Endothelial cell of umbilical vein (primary cell): ENCODE measurements at regions not wholly inside any gene's neighbourhood (a gene's known extent, or its start where the extent isn't known, plus 50 kb on each side); places are given as distances from the start of the nearest gene placed in this dataset.

Experiments used
- BruUV-seq: library from RNA; stranded (reverse); fragments of 400-500 nt; replicated peaks from 2 replicates; lab custom pipeline; 2021; lab: Mats Ljungman, UMichigan
- CTCF ChIA-PET: fragments of 300-600, 350-600 bp; sonication (Branson Sonifier 250); formaldehyde crosslinking; loops from one replicate; lab custom pipeline; 2021; ENCODE audit warnings: antibody characterized with exemption, inconsistent platforms; lab: Charles Lee
- POLR2A ChIA-PET: fragments of 300-600, 350-600 bp; sonication (Branson Sonifier 250); formaldehyde crosslinking; loops from one replicate; lab custom pipeline; 2021; ENCODE audit warnings: antibody characterized with exemption, inconsistent platforms; lab: Charles Lee
- DNase-seq: peaks from one replicate; pipeline ENCODE4 v3.0.0-alpha.2; 2011; ENCODE audit warnings: low read depth, low spot score
- FAIRE-seq: peaks from 2 replicates; lab custom pipeline; 2011; peaks lifted over from hg19 to GRCh38; lab: Jason Lieb, UNC
- H2AFZ ChIP-seq: 2 replicates; pipeline ENCODE4 v1.6.0; 2012; ENCODE audit warnings: low read depth, low read length, control low read depth, inconsistent platforms
- H3K27ac ChIP-seq: 2 replicates; pipeline ENCODE4 v1.5.1; 2011; ENCODE audit warnings: low read depth, mild to moderate bottlenecking, control low read depth, low read length, moderate library complexity; ENCODE audit not compliant: insufficient read depth
- H3K27me3 ChIP-seq, 2 experiments: 2 replicates each; pipeline versions ENCODE4 v1.6.0 to v1.6.1; 2011; ENCODE audit warnings: low read length in 2 of 2, mixed read lengths in 1 of 2; ENCODE audit not compliant: control insufficient read depth in 2 of 2, insufficient read depth in 2 of 2
- H3K36me3 ChIP-seq, 2 experiments: 2 replicates in 1 of 2; 3 replicates in 1 of 2; pipeline ENCODE4 v1.5.1; 2011; ENCODE audit warnings: low read length in 2 of 2, mild to moderate bottlenecking in 1 of 2, moderate library complexity in 1 of 2; ENCODE audit not compliant: control insufficient read depth in 2 of 2, insufficient read depth in 2 of 2; ENCODE audit errors: extremely low read depth in 1 of 2
- H3K4me1 ChIP-seq: 3 replicates; pipeline ENCODE4 v1.5.1; 2011; ENCODE audit warnings: mild to moderate bottlenecking, low read length; ENCODE audit not compliant: control insufficient read depth, insufficient read depth; ENCODE audit errors: extremely low read depth
- H3K4me2 ChIP-seq: 2 replicates; pipeline ENCODE4 v1.6.1; 2011; ENCODE audit warnings: low read length, control low read depth, mixed read lengths; ENCODE audit not compliant: insufficient read depth
- H3K4me3 ChIP-seq, 3 experiments: fragments of 200-600 bp in 1 of 3; sonication (generic), shearing (Covaris generic) in 1 of 3; replicated peaks in 1 of 3; 2 replicates each; pipeline ENCODE4 v1.5.1; 2011 to 2016; ENCODE audit warnings: control low read depth in 3 of 3, low read length in 3 of 3, mild to moderate bottlenecking in 2 of 3, inconsistent platforms in 1 of 3, low read depth in 1 of 3, moderate library complexity in 1 of 3; ENCODE audit not compliant: insufficient read depth in 1 of 3
- H3K79me2 ChIP-seq: 2 replicates; pipeline ENCODE4 v1.6.0; 2012; ENCODE audit warnings: low read length, inconsistent platforms; ENCODE audit not compliant: control insufficient read depth, insufficient read depth
- H3K9ac ChIP-seq: replicated peaks from 2 replicates; pipeline ENCODE3; 2011; ENCODE audit warnings: low read length, control low read depth; ENCODE audit not compliant: insufficient read depth; ENCODE audit errors: extremely low read depth
- H3K9me1 ChIP-seq: replicated peaks from 3 replicates; pipeline ENCODE4 v1.6.0; 2011; ENCODE audit warnings: mild to moderate bottlenecking, low read length; ENCODE audit not compliant: control insufficient read depth, insufficient read depth; ENCODE audit errors: extremely low read depth
- H3K9me3 ChIP-seq: replicated peaks from 2 replicates; pipeline ENCODE4 v1.5.1; 2012; ENCODE audit warnings: low read length, inconsistent platforms; ENCODE audit not compliant: control insufficient read depth, insufficient read depth
- H4K20me1 ChIP-seq: replicated peaks from 2 replicates; pipeline ENCODE3; 2011; ENCODE audit warnings: mild to moderate bottlenecking, low read length; ENCODE audit not compliant: control insufficient read depth, insufficient read depth; ENCODE audit errors: extremely low read depth
- CTCF ChIP-seq, 2 donors: IDR thresholded peaks; 1 replicate in 1 of 2; 2 replicates in 1 of 2; pipeline ENCODE4 v1.5.1; 2011; ENCODE audit warnings: low read length in 2 of 2, mild to moderate bottlenecking in 2 of 2, moderate library complexity in 2 of 2, control low read depth in 1 of 2, inconsistent platforms in 1 of 2, low read depth in 1 of 2; ENCODE audit not compliant: insufficient read depth in 1 of 2; ENCODE audit errors: extremely low read depth in 1 of 2
- EZH2 ChIP-seq: IDR thresholded peaks from 2 replicates; pipeline ENCODE4 v1.6.1; 2012; ENCODE audit warnings: borderline replicate concordance, low read depth, mild to moderate bottlenecking, moderate library complexity, low read length, inconsistent platforms; ENCODE audit not compliant: severe bottlenecking
- FOS ChIP-seq: IDR thresholded peaks from 2 replicates; pipeline ENCODE4 v1.6.1; 2011; ENCODE audit warnings: mild to moderate bottlenecking, low read length, moderate library complexity, borderline replicate concordance; ENCODE audit not compliant: insufficient read depth
- GATA2 ChIP-seq: IDR thresholded peaks from 2 replicates; pipeline ENCODE4 v1.7.0; 2011; ENCODE audit warnings: low read depth, mild to moderate bottlenecking, moderate library complexity, mixed read lengths, low read length; ENCODE audit not compliant: insufficient read length, insufficient read depth
- JUN ChIP-seq: IDR thresholded peaks from 2 replicates; pipeline ENCODE4 v1.6.1; 2011; ENCODE audit warnings: borderline replicate concordance, low read depth; ENCODE audit not compliant: insufficient read length, insufficient read depth
- MAX ChIP-seq: IDR thresholded peaks from 2 replicates; pipeline ENCODE4 v1.6.1; 2011; ENCODE audit not compliant: insufficient read depth, insufficient read length
- MYC ChIP-seq: IDR thresholded peaks from one replicate; pipeline ENCODE4 v1.6.1; 2011; ENCODE audit warnings: mild to moderate bottlenecking, low read depth, low read length
- POLR2A ChIP-seq: IDR thresholded peaks from 2 replicates; pipeline ENCODE4 v1.6.1; 2012; ENCODE audit warnings: low read depth, mild to moderate bottlenecking, control low read depth, low read length
- POLR2AphosphoS5 ChIP-seq: IDR thresholded peaks from 2 replicates; pipeline ENCODE4 v1.6.1; 2012; ENCODE audit warnings: low read depth, mild to moderate bottlenecking, control low read depth, low read length, moderate library complexity; ENCODE audit not compliant: insufficient read depth
- dilution Hi-C: fragments of 300-500 bp; cut with MboI; formaldehyde crosslinking; loops from one replicate; pipeline ENCODE4 v1.15.0; 2019; ENCODE audit warnings: low sequenced_read_pairs; ENCODE audit not compliant: extremely low pct_ligation_motif_present
- intact Hi-C: fragments of 100-400 bp; cut with micrococcal nuclease; formaldehyde crosslinking; loops from one replicate; pipeline ENCODE4 v1.10.0; 2022

- Histone ChIP-seq H3K27ac (no peak overlapping the region), H3K36me3 (no peaks in the 10 kb centered on the region), H2AFZ (no peak overlapping the region), H3K4me3 (no peak overlapping the region), H3K9me3 (no peaks in the 10 kb centered on the region), H3K79me2 (no peaks in the 10 kb centered on the region), H3K4me2 (no peak overlapping the region), H3K27me3 (no peaks in the 10 kb centered on the region), H3K9ac (no peak overlapping the region), H3K9me1 (no peaks in the 10 kb centered on the region), H4K20me1 (no peaks in the 10 kb centered on the region), H3K4me1 (no peaks in the 10 kb centered on the region)
- BruUV-seq = no TSS peak
- intact Hi-C loops = no loop called here
- FAIRE-seq (no peak), DNase-seq (no peak)
- ChIA-PET POLR2A (no interaction called here), CTCF (no interaction called here)
- no peak for TF ChIP-seq CTCF (IDR thresholded peaks at IDR 0.05; ENCODE audit: extremely low read depth in 1 of 2, insufficient read depth in 1 of 2, low read depth in 1 of 2, low read length in 2 of 2)
- no peak for TF ChIP-seq JUN
- TF ChIP-seq GATA2 = no peak
- no peak for TF ChIP-seq FOS
- no peak for TF ChIP-seq POLR2A
- TF ChIP-seq EZH2 = no peak
- no peak for TF ChIP-seq POLR2AphosphoS5
- TF ChIP-seq MAX = no peak
- no peak for TF ChIP-seq MYC
- dilution Hi-C loops = no loop called here
Observed at GRCh38 chr2:8495189-8495989, 186.5 kb upstream of the ID2 start.
